Colonic mucosa (tissue), 4 donors: ENCODE measurements at regions not wholly inside any gene's neighbourhood (a gene's known extent, or its start where the extent isn't known, plus 50 kb on each side); places are given as distances from the start of the nearest gene placed in this dataset.

Source experiments
- DNase-seq: peaks from one replicate; pipeline ENCODE4 v3.0.0-alpha.2; 2020
- H3K27ac ChIP-seq: fragments of 200-600 bp; one replicate; pipeline ENCODE4 v1.8.0; 2021
- H3K27me3 ChIP-seq: fragments of 200-600 bp; one replicate; pipeline ENCODE4 v1.8.0; 2021
- H3K36me3 ChIP-seq: fragments of 200-600 bp; one replicate; pipeline ENCODE4 v1.8.0; 2021
- H3K4me1 ChIP-seq: fragments of 200-600 bp; one replicate; pipeline ENCODE4 v1.8.0; 2021; ENCODE audit warnings: mild to moderate bottlenecking
- H3K4me3 ChIP-seq: fragments of 200-600 bp; one replicate; pipeline ENCODE4 v1.8.0; 2021
- H3K9ac ChIP-seq, 2 donors: one replicate each; pipeline ENCODE4 v1.7.0; 2013; ENCODE audit warnings: control low read depth in 2 of 2, low read depth in 2 of 2, low read length in 2 of 2
- H3K9me3 ChIP-seq: fragments of 200-600 bp; one replicate; pipeline ENCODE4 v1.8.0; 2021
- intact Hi-C: fragments of 100-400 bp; cut with DNase I; formaldehyde crosslinking; loops from one replicate; pipeline ENCODE4 v1.14.1; 2022
- TF ChIP-seq, protein P1 (sequence below): fragments of 200-600 bp; IDR thresholded peaks from one replicate; pipeline ENCODE4 v1.8.0; 2022; ENCODE audit warnings: antibody characterized with exemption, mild to moderate bottlenecking
- donor health status: healthy.
- donor health status: DM: no; HTN: no; CAD: no.
- donor health status: DM: no; HTN: no; CAD: no.

DNA sequence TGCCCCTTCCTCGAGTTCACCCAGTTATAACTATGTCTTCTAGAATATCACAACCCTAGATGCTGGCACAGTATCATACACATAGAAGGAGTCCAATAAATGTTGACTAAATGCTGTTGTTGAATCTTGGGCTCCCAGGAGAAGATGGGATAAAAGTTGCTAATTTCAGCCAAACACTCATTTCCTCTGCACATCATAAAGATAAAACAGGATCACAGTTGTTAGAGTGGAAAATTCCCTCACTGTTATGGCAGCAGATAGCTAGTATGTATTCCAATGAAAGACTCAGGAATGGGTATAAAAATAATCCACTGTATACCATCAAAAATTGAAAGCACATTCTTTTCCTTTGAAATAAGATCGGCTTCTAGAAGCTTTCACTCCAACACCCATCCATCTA, 294.9 kb upstream of the TSHZ2 start:
- TF ChIP-seq, protein P1, sequence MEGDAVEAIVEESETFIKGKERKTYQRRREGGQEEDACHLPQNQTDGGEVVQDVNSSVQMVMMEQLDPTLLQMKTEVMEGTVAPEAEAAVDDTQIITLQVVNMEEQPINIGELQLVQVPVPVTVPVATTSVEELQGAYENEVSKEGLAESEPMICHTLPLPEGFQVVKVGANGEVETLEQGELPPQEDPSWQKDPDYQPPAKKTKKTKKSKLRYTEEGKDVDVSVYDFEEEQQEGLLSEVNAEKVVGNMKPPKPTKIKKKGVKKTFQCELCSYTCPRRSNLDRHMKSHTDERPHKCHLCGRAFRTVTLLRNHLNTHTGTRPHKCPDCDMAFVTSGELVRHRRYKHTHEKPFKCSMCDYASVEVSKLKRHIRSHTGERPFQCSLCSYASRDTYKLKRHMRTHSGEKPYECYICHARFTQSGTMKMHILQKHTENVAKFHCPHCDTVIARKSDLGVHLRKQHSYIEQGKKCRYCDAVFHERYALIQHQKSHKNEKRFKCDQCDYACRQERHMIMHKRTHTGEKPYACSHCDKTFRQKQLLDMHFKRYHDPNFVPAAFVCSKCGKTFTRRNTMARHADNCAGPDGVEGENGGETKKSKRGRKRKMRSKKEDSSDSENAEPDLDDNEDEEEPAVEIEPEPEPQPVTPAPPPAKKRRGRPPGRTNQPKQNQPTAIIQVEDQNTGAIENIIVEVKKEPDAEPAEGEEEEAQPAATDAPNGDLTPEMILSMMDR, result no peak
- intact Hi-C loops, result no loop called here

DNA sequence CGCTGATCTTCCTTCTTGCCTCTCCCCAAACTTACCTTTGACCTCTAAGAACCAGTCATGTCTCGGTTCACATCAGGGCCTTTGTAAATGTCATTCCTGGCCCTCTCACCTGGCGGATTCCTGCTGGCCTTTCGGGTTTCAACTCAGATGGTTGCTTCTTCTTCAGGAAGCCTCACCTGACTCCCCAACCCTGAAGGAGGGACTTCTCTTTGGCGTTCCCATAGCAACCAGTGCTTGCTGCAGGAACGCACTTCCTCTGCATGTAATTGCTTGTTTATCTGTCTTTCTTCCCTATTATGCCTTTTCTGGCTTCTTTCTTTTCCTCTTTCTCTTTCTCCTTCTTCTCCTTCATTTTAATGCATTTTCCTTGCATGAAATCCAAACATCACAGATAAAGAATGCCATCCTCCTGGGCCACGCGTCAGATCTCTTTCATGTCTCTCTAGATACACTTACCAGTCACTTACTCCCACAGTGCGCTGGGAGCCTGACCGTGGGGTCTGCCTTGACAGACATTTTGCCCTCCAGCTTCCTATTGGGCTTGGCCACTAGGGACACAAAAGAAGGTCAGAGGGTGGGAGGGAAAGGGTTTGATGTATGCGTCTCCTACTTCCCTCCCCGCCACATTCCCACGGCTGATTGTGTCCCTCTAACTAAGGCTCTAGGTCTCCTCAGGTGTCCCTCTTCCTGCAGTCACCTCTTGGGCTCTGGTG, 295.7 kb upstream of the TSHZ2 start:
- Histone ChIP-seq H3K9me3 (no peaks in the 10 kb centered on the region), H3K9ac (no peak overlapping the region), H3K27ac (no peak overlapping the region), H3K27me3 (no peaks in the 10 kb centered on the region), H3K4me1 (no peaks in the 10 kb centered on the region), H3K4me3 (no peak overlapping the region), H3K36me3 (no peaks in the 10 kb centered on the region)
- intact Hi-C loops, result no loop called here
- TF ChIP-seq, protein P1, result no peak
- DNase-seq, result no peak

More for the DNA sequence above, 294.9 kb upstream of the TSHZ2 start:
- no peaks in the 10 kb centered on the region for H3K4me1 ChIP-seq
- H3K27me3 ChIP-seq, result no peaks in the 10 kb centered on the region
- no peaks in the 10 kb centered on the region for H3K9me3 ChIP-seq
- DNase-seq, result no peak
- no peak overlapping the region for H3K27ac ChIP-seq
- H3K4me3 ChIP-seq, result no peak overlapping the region
- no peak overlapping the region for H3K9ac ChIP-seq
- H3K36me3 ChIP-seq, result no peaks in the 10 kb centered on the region

DNA sequence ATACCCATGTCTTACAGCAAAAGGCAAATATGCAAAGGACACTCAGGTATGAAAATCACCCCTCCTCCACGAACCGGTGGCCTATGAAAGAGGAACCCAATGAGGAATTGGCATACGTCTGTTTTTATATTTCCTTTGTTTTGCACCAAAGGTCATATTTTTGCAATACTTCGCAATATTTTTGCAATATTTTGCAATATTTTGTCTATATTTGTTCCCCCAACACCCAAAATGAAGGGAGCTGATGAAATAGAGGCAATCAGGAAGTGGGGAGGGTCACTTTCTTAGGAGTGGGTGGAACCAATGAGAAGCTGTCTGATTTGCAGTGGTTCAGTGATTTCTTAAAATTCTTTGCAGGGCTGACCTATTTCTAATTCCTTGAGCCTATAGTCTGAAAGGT, 296.8 kb upstream of the TSHZ2 start:
- DNase-seq, result no peak
- no peak overlapping the region for H3K27ac ChIP-seq
- intact Hi-C loops, result no loop called here
- no peak overlapping the region for H3K9ac ChIP-seq
- H3K4me1 ChIP-seq, result no peaks in the 10 kb centered on the region
- no peaks in the 10 kb centered on the region for H3K27me3 ChIP-seq
- TF ChIP-seq, protein P1, result no peak
- no peaks in the 10 kb centered on the region for H3K36me3 ChIP-seq
- H3K9me3 ChIP-seq, result no peaks in the 10 kb centered on the region
- H3K4me3 ChIP-seq, result no peak overlapping the region

DNA sequence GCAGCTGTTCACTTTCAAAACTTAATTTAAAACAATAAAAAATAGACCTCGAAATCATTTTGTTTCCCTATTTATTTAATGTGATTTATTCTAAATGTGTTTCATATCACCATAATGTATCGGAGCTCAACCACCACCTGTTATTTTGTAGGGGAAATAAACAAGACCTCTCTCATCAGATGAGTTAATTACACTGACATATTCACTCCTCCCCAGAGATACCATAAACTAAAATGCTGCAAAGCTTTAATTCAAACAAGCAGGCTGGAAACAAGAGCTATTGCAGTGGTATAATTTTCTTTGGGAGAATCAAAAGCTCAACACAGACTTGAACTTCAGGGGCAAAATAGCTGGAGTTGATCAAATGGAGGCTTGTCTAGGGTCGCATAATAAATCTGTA, 303.5 kb upstream of the TSHZ2 start:
- DNase-seq, result no peak
- no peaks in the 10 kb centered on the region for H3K9me3 ChIP-seq
- no peak overlapping the region for H3K9ac ChIP-seq
- TF ChIP-seq, protein P1, result no peak
- no peaks in the 10 kb centered on the region for H3K36me3 ChIP-seq
- H3K4me1 ChIP-seq, result no peaks in the 10 kb centered on the region
- intact Hi-C loops, result no loop called here
- H3K4me3 ChIP-seq, result no peak overlapping the region
- H3K27me3 ChIP-seq, result no peaks in the 10 kb centered on the region
- no peak overlapping the region for H3K27ac ChIP-seq

DNA sequence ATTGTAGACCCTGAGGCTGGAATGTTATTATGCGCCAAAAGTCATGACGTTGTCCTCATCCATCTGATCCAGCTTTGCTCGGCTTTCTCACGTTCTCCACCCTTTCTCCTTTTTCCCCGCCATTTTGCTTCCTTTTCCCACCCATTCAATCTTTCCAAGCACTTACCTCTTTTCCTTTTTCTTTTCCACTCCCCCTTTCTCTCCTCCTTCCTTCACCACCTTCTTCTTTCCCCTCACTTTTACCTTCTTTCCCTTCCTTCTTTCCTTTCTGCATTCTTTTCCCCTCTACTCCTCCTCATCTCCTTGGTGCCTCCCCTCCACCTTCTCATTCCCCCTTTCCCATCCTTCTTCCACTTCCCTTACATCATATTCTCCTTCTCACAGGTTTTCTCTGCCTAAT, 304.8 kb upstream of the TSHZ2 start:
- DNase-seq, result no peak
- Histone ChIP-seq H3K27ac (no peak overlapping the region), H3K4me3 (no peak overlapping the region), H3K36me3 (no peaks in the 10 kb centered on the region), H3K27me3 (no peaks in the 10 kb centered on the region), H3K9me3 (no peaks in the 10 kb centered on the region), H3K4me1 (no peaks in the 10 kb centered on the region), H3K9ac (no peak overlapping the region)
- intact Hi-C loops, result no loop called here
- TF ChIP-seq, protein P1, result no peak
